ENCODE measurements at regions not wholly inside any gene's neighbourhood (a gene's known extent, or its start where the extent isn't known, plus 50 kb on each side); places are given as distances from the start of the nearest gene placed in this dataset.
"Not testable (repeated sequence)": the region's sequence is repeated elsewhere in the genome, so short reads cannot be mapped to it uniquely, and the experiment has no call there.

- H3K79me2 ChIP-seq (ENCODE audit: insufficient read depth, low read length); H3K4me1 ChIP-seq (ENCODE audit: insufficient read depth, low read length); H3K9me3 ChIP-seq (ENCODE audit: control insufficient read depth, low read depth, low read length); H4K5ac ChIP-seq (ENCODE audit: insufficient read length, low read depth, low read length); H3K79me1 ChIP-seq (ENCODE audit: insufficient read depth, low read depth, low read length, poor library complexity, severe bottlenecking); H3T11ph ChIP-seq (ENCODE audit: low read length); H2BK5ac ChIP-seq (ENCODE audit: insufficient read length, low read length); H3K27ac ChIP-seq (ENCODE audit: insufficient read length, low read depth, low read length); H2BK12ac ChIP-seq (ENCODE audit: insufficient read length, low read depth, low read length); H2BK20ac ChIP-seq (ENCODE audit: low read depth, low read length, poor library complexity, severe bottlenecking); H3K9me3 Mint-ChIP-seq; H2AK5ac ChIP-seq (ENCODE audit: insufficient read length, low read length); H3K27me3 Mint-ChIP-seq (ENCODE audit: low read depth); H3K23ac ChIP-seq (ENCODE audit: insufficient read length, low read depth, low read length); H3K9ac ChIP-seq (ENCODE audit: extremely low read depth, insufficient read length, low read length); H3K18ac ChIP-seq (ENCODE audit: insufficient read length, low read depth, low read length); H2AFZ ChIP-seq (ENCODE audit: low read length); H3K23me2 ChIP-seq (ENCODE audit: insufficient read length, low read depth, low read length, poor library complexity, severe bottlenecking); H3K4me2 ChIP-seq (ENCODE audit: insufficient read depth, insufficient read length, low read length); H2BK120ac ChIP-seq (ENCODE audit: low read depth, low read length, poor library complexity, severe bottlenecking); H4K91ac ChIP-seq (ENCODE audit: insufficient read length, low read depth, low read length); H4K20me1 ChIP-seq (ENCODE audit: control insufficient read depth, insufficient read depth, insufficient read length); H3K27me3 ChIP-seq (ENCODE audit: insufficient read depth, low read length); H2BK15ac ChIP-seq (ENCODE audit: low read depth, low read length); DNase-seq; H3K27ac Mint-ChIP-seq; H3K56ac ChIP-seq (ENCODE audit: insufficient read length, low read depth, low read length); H3K4me3 Mint-ChIP-seq; H3K4ac ChIP-seq (ENCODE audit: low read depth, low read length); H3K14ac ChIP-seq (ENCODE audit: insufficient read depth, low read length); H4K8ac ChIP-seq (replicated peaks; ENCODE audit: insufficient read length, low read depth, low read length): not testable (repeated sequence)
- Mint-ChIP-seq H3K36me3 (ENCODE audit: insufficient read depth in 1 of 3, low read depth in 3 of 3) (peaks cover 0 to 12% (median 4%) of the 10 kb centered on the region in 3 experiments; a peak in 5 of 7 replicates), H3K4me1 (peaks cover 9 to 14% of the 10 kb centered on the region in 2 experiments; a peak in 2 of 4 replicates)
- WGBS (ENCODE audit: extremely low coverage, insufficient read length, low lambda C conversion rate), result no CpG with 5 or more reads among the region's 5 CpGs
These were observed 176.2 kb upstream of the ZNF322 start for GRCh38 chr6:26835707-26836106.

GRCh38 chr6:26836657-26837056 is 177.1 kb upstream of the ZNF322 start:
- H3K9me3 ChIP-seq (ENCODE audit: control insufficient read depth, low read depth, low read length); H2BK20ac ChIP-seq (ENCODE audit: low read depth, low read length, poor library complexity, severe bottlenecking); H4K20me1 ChIP-seq (ENCODE audit: control insufficient read depth, insufficient read depth, insufficient read length); DNase-seq; H3K27ac Mint-ChIP-seq; H4K8ac ChIP-seq (replicated peaks; ENCODE audit: insufficient read length, low read depth, low read length); H2BK120ac ChIP-seq (ENCODE audit: low read depth, low read length, poor library complexity, severe bottlenecking); H3K79me2 ChIP-seq (ENCODE audit: insufficient read depth, low read length); H3K9me3 Mint-ChIP-seq; H2BK5ac ChIP-seq (ENCODE audit: insufficient read length, low read length); H3K27ac ChIP-seq (ENCODE audit: insufficient read length, low read depth, low read length); H3K4me3 Mint-ChIP-seq; H3K18ac ChIP-seq (ENCODE audit: insufficient read length, low read depth, low read length); H3K27me3 ChIP-seq (ENCODE audit: insufficient read depth, low read length); H2BK12ac ChIP-seq (ENCODE audit: insufficient read length, low read depth, low read length); H3K23ac ChIP-seq (ENCODE audit: insufficient read length, low read depth, low read length); H4K5ac ChIP-seq (ENCODE audit: insufficient read length, low read depth, low read length); H3K9ac ChIP-seq (ENCODE audit: extremely low read depth, insufficient read length, low read length); H2BK15ac ChIP-seq (ENCODE audit: low read depth, low read length); H3K4me1 ChIP-seq (ENCODE audit: insufficient read depth, low read length); H3K4ac ChIP-seq (ENCODE audit: low read depth, low read length); H3K79me1 ChIP-seq (ENCODE audit: insufficient read depth, low read depth, low read length, poor library complexity, severe bottlenecking); H3K4me2 ChIP-seq (ENCODE audit: insufficient read depth, insufficient read length, low read length); H3T11ph ChIP-seq (ENCODE audit: low read length); H3K14ac ChIP-seq (ENCODE audit: insufficient read depth, low read length); H4K91ac ChIP-seq (ENCODE audit: insufficient read length, low read depth, low read length); H3K27me3 Mint-ChIP-seq (ENCODE audit: low read depth); H2AK5ac ChIP-seq (ENCODE audit: insufficient read length, low read length); H3K56ac ChIP-seq (ENCODE audit: insufficient read length, low read depth, low read length); H3K23me2 ChIP-seq (ENCODE audit: insufficient read length, low read depth, low read length, poor library complexity, severe bottlenecking); H2AFZ ChIP-seq (ENCODE audit: low read length): not testable (repeated sequence)
- Mint-ChIP-seq H3K36me3 (ENCODE audit: insufficient read depth in 1 of 3, low read depth in 3 of 3) (peaks cover 0 to 12% (median 4%) of the 10 kb centered on the region in 3 experiments; a peak in 5 of 7 replicates), H3K4me1 (peaks cover 9 to 15% of the 10 kb centered on the region in 2 experiments; a peak in 2 of 4 replicates)
